IPS DF 19.7 (cell line): ENCODE measurements at regions not wholly inside any gene's neighbourhood (a gene's known extent, or its start where the extent isn't known, plus 50 kb on each side); places are given as distances from the start of the nearest gene placed in this dataset.

Experiments used
- DNase-seq: peaks from one replicate; pipeline ENCODE4 v3.0.0-alpha.2; 2013; ENCODE audit warnings: low read depth, low spot score

GRCh38 chr10:1824928-1825327 lies 87.6 kb upstream of the ADARB2 start:
- DNase-seq = no peak

DNA sequence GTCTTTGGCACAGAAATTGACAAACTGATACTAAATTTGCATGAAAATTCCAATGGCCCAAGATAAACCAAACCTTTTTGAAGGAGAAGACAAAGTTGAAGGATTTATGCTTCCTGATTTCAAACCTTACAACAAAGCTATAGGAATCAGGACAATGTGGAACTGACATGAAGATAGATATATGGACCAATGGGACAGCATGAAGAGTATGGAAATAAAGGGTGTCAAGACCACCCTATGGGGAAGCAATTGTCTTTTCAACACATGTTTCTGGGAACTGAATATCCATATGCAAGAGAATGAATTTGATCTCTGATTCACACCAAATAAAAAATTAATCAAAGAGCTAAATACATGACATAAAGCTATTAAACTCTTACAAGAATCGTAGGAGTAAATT lies 77.2 kb upstream of the ADARB2 start:
- DNase-seq = no peak

DNA sequence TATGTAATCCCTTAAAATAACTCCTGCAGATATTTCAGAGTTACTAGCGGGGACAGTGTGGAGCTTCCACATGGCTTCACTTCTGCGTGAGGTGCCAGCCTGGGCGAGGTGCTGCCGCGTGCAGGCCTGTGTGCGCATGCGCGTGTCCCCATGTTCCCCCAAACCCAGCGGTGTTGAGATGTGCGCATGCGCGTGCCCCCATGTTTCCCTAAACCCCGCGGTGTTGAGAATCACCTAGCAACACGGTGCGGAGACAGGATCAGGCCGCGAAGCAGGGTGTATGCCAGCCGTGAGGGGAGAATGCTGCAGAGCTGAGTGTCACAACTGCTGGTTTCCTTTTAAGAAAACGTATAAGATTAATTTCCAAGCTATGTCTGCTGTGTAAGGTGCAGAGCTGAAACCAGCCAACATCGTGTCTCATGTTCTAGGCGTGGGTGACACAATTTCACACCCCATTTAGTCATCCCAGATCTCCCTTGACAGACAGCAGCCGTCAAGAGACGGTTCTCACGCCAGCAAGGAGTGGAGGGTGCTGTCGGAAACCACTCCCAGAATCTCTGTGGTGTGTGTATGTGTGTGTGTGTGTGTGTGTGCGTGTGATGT lies 71.9 kb upstream of the ADARB2 start:
- DNase-seq = no peak

DNA sequence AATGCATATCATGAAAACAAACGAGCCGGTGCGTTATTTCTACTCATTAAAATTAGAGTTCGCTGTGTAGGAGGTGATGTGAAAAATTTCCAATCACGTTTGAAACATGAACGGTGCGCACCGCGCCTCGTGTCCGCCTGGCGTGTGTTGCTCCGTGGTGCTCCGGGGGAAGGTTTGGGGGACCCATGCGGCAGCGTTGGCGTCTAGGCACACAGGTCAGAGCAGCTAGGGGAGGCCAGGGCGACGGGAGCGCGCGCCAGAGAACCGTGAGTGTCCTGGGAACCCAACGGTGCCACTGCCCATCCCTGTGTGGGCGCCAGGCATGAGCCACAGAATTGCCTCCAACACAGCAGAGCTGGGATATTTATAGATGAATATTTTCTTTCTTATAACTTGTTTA lies 70.6 kb upstream of the ADARB2 start:
- no peak for DNase-seq

DNA sequence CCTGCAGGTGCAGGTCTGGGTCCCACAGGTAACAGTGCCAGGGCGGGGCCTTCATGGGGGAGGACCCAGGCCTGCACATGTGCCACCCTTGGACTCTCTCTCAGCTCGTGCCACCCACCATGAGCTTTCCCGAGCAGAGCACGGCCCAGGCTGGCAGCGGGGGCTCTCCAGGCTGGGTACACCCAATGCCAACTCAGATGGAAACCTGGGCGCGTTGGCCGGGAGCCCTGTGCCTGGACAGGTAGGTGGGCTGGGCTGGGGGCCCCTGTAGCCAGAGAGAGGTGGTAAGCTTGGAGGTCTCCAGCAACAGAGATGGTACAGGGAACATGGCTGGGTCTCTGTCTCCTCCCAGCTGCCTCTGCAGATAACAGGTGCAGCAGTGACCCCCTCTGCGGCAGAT lies 69.9 kb upstream of the ADARB2 start:
- no peak for DNase-seq

DNA sequence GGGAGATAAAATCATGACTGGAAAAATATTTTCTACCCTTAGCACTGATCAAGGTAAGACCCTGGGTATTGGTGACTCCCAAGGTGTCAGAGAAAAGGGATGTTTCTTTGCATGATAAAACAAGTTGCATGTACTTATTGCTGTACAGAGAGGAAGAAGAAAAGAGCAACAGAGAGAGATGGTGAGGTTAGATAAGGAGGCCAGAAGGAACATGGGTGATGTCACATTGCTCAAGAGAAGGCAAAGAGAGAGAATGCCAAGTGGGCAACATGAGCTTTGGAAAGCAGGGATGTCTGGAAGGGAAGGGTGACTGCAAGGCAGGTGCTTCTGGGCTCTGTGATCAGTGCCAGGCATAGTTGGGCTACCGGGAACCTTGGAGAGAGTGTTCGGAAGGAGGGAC lies 65.1 kb upstream of the ADARB2 start:
- DNase-seq = no peak

GRCh38 chr10:1788401-1788800 lies 51.1 kb upstream of the ADARB2 start:
- DNase-seq = no peak
